ENCODE measurements at regions not wholly inside any gene's neighbourhood (a gene's known extent, or its start where the extent isn't known, plus 50 kb on each side); places are given as distances from the start of the nearest gene placed in this dataset.
"Not testable (repeated sequence)": the region's sequence is repeated elsewhere in the genome, so short reads cannot be mapped to it uniquely, and the experiment has no call there.

DNA sequence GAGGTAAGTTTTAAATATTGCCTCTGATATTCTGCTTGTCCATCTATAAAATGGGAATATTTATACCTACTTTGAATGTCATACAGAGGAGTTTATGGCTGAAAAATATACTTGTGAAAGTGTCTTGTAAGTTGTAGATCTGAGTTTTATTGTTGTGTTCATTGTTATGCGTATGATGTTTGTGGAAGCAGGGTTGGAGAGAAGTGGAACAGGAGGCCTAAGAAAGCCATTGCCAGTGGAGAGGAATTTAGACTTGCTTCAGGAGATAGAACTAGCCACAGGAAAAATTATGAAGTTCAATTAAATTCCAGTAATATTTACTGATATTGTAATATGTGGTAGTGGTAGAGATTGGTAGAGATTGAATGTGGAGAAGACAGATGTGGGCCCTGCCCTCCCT lies 491.9 kb upstream of the FANCL start:
- DNase-seq (ENCODE audit: low spot score) (no peak), ATAC-seq (no peak)

DNA sequence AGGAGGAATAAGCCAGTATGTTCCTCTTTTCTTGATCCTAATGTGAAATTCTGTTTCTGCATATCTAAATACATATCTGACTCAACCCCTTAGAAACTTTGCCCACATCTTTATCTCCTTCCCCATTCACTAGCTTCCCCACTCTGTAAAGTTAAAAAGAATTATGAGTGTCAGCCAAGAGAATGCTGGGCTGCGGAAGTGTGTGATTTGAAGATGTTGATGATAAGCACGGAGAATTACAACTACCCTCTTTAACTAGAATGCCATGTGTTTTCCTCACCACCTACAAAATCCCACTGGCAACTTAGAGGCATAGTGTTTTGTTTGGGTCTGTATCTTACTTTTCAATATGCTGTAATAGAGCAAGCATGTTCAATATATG lies 490.4 kb upstream of the FANCL start:
- no peak for ATAC-seq
- DNase-seq (ENCODE audit: low spot score) = no peak

DNA sequence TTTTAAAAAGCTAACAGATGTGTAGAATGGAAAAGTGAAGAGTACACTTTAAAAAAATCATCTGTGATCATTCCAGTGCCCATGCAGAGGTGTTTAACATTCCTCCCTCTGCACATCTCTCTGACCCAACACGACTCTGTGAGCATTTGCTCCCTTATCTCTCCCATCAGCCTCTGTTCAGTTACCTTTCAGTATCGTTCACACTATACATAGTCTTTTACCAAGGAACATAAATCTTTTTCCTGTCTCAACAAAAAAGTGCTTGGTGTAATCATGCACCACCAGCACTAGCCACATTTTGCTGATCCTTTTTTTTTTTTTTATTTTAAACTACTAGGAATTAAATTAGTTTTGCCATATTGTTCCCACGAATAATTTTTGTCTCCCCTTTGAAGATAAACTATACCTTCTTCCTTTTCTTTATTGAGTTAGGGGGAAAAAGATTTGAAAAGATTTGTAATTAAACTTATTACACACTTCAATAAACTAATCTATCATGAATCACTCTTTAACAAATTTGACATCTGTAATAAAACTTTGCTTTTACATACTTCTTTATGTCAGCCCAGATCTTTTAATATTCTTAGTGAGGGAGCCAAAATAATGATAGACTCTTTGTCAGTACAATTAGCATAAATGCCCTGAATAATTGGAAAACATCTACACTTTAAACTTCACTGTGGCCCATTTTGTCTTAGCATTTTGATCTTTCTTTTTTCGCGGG lies 489.8 kb upstream of the FANCL start:
- DNase-seq (ENCODE audit: low spot score) = no peak

DNA sequence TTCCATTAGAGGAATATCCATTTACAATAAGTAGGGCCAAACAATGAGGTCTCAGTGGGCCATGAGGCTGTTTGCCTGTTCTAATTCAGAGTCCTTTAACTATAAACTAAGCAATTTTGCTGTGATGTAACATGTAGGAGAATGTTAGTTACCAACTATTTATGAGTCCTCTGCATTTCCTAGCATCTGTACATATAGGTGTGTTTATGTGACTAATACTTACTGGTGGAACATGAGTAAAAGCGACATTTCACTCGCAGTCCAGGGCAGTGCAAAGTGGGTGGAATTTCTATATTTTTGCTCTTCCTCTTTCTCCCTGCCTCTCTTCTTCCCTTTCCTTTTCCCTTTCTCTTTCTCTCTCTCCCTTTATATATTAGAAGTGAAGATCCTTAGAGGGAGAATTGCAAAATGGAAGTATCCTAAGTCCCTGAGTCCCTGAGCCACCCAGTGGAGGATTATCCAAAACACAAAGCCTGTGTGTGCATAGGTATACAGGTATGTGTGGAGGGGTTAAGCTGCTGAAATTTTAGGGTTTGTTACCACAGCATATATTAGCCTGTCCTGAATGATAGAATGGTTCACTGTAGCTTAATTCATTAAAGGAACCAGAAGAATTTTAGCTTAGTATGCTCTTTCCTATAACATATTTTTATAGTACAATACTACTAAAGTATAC lies 487.0 kb upstream of the FANCL start:
- no peak for ATAC-seq
- DNase-seq (ENCODE audit: low spot score) = no peak

More for the DNA sequence above, 489.8 kb upstream of the FANCL start:
- no peak for ATAC-seq

DNA sequence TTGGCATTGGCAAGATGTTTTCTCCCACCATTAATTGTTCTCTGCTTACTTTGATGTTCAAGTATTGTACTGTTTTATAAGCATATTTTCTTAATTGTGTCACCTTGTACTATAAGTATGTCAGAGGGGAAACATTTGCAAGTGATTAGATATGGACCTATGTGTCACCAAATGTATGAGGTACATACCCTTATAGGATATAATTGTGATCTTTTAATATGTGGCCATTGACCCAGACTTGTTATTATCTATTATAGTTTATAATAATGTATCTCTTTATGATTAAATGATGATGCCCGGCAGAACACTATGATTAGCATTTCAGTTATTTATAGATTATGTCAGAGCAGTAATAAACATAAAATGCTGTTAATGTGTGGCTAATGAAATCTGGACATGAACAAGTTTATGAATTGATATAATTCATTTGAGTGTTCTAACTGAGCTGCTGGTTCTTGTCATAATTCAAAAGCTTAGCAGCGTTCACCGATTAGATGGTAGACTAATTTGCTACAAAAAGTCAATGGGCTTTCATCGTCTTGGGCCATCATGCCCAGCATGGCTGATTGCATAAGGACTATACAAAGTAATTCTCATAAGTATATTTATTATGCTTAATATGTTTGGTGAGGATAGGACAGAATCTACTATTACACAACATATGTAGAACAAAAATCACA lies 480.9 kb upstream of the FANCL start:
- ATAC-seq (no peak), DNase-seq (ENCODE audit: low spot score) (no peak)

DNA sequence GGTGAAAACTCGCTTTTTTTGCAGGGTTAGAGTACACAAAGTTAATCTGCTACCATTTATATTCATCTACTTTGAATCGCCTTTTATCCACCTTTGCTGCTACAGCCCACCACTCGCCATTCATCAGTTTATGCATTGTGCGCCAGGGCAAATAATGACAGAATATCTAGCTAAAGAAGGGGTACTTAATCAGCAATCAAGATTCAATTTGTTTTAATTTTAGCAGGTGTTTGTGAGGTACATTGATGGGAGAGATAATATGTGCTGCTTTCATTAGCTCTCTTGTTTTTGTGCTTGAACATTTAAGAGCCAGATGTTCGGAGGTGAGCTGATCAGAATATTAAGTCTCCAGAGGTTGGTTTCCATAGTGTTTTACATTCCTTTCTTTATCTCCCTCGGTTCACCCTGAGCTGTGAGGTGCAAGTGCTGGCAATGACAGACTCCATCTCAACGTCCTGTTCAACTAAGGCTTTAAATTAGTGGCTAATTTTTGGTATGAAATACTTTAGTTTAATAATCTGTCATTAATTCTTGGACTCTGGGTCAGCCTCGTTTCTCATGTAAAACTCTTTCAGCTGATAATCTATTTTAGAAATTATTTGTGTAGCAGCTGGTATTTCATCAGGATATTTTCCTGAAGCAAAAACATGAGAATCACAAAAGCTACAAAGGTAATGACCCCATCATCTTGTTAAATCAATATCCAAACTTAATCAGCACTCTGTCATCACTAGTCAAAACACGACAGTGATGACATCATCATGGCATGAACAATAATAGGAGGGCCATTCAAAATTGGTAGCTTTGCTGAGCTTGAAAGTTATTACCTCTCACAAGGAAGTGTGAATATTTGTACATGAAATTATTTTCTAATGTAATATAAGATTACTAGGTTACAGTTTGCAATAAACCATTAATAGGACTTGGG lies 479.9 kb upstream of the FANCL start:
- no peak for ATAC-seq
- DNase-seq (ENCODE audit: low spot score) = no peak

DNA sequence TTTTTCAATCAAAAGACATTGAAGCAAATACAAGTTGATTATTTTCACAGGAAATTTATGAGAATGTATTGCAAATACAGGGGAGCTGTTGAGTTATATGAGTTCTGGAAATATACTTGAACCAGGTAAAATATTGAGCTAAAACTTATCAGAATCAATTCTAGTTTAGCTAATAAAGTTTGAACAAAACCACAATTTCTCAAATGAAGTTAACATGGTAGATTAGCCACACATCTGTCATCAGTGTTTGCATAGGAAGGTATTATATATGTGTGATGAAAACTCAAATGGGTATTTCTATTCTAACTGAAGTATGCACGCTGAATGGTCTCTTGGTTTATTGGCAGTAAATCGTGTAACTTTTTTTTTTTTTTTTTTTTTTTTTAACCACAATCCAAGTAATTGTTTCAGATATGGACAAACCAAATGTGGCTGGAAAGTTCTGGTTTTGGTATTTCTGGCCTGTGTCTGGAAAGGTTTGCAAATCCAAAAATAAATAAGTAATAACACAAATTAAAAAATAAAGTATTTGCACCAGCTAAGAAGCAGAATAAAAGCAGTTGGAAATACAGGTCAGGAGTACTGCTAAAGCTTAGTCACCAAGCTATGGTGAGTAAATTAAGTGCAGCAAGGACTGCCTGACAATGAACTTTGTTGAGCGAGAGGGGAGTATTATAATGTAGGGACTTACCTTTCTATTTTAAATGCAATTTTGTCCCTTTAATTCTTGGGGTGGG lies 479.1 kb upstream of the FANCL start:
- DNase-seq (ENCODE audit: low spot score) (no peak), ATAC-seq (no peak)

DNA sequence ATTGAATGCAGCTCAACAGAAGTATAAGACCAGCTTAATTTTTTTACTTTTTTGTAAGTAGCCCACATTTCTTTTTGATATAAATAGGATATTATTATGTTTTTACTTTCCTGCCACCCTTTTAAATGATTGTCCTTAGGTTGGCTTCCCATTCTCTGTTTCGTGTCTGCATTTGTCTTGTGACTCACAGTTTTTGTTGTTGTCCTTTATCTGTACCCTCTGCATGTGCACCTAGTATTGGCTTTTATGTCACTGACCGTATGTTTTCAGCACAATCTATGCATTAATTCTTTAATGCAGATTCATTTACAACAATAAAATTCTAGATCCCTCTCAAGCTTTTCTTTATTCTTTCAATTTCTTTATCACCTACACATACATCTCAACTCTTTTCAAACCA lies 474.2 kb upstream of the FANCL start:
- ATAC-seq (no peak), DNase-seq (ENCODE audit: low spot score) (no peak)

DNA sequence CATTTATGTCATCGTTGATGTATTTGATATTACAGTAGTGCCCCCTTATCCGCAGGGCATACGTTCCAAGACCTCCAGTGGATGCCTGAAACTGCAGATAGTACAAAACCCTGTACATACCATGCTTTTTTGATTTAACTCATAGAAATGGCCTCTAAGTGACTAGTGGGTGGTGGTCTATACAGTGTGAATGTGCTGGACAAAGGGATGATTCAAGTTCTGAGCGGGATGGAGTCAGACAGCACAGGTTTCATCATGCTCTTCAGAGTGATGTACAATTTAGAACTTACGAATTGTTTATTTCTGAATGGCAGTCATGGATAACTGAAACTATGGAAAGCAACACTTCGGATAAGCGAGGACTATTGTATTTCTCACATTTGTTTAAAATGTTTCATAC lies 473.1 kb upstream of the FANCL start:
- no peak for ATAC-seq
- no peak for DNase-seq (ENCODE audit: low spot score)

DNA sequence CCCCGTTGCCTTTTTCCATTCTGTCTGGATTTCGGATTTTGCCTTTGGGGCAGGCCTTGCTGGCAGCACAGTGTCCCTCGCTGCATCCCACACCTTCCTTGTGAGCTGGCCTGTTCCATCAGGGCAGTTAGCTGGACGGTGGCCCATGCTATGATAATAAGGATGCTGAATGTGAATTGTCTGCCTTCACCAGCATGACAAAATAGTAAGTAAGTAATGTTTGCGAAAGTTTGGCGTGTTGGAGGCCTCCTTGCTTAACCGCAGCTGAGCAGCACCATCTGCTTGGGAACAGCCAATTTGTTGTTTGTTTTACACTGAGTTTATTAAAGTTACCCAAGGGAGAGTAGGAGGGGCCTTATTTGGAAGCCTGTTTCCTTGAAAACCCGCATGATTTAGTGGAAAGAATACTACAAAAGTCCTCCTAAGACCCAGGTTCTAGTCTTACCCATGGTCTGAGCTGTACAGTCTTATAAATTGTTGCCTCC lies 469.7 kb upstream of the FANCL start:
- no peak for DNase-seq (ENCODE audit: low spot score)

DNA sequence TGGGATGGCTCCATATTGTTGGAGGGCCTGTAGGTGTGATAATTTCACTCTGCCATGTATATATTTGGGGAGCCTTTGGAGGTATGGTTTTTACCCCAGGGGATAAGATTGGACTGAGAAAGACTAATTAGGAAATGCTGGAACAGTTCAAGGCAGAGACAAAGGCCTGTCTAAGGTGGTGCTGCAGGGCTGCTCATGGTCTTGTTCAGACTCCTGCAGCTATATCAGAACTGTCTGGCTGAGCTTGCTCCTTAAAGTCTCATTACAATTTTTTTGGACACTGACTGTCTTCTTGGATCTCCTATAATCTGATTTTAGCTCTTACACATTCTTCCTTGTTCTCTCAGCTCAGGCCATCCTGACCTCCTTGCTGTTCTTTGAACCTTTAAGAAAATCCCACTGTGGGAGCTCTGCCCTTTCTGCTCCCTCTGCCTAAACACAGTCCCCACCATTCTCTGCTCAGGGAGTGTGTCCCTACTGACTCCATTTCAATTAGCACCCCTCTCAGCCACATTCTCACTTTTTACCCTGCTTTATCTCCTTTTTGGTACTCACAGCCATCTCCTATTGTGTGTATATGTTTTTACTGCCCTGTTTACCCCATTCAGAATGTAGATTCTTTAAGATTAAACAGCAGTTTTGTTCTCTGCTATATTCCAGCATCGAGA lies 468.7 kb upstream of the FANCL start:
- no peak for DNase-seq (ENCODE audit: low spot score)
- no peak for ATAC-seq

More for the DNA sequence above, 469.7 kb upstream of the FANCL start:
- ATAC-seq = no peak

DNA sequence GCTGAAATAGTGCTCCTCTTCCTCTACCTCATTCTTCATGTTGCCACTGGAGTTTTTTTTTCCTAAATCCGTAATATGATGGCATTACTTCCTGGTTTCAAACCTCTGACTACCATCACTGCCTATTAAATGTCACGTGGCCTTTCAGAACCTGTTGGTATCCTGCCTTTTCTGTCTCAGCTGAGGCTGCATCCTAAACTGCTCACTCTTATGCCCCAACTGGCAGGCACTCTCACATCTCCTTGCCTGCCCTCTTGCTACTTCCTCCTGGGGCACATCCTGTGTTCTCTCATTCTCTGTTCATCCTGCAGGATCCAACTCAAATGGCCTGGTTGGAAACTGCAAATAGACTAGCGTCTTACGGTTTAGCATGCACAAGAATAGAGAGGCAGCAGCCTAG lies 468.1 kb upstream of the FANCL start:
- DNase-seq (ENCODE audit: low spot score) (no peak), ATAC-seq (no peak)

DNA sequence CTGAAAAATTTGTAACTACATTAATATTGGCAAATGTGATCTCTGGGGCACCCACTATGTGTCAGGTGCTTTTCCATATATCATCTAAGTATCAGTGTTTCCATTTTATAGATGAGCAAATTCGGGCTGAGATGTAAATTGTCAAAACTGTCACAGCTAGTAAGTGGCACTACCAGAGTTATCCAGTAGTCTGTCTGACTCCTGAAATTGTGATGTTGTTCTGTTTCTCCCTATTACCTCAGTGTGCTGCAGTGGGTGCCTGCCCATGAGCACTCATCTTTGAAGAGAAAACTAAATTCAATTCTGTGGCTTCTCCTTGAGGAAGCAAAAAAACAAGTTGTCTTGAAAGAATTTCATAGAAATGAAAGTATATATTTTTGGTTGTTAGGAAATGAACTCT lies 467.4 kb upstream of the FANCL start:
- no peak for ATAC-seq
- no peak for DNase-seq (ENCODE audit: low spot score)

DNA sequence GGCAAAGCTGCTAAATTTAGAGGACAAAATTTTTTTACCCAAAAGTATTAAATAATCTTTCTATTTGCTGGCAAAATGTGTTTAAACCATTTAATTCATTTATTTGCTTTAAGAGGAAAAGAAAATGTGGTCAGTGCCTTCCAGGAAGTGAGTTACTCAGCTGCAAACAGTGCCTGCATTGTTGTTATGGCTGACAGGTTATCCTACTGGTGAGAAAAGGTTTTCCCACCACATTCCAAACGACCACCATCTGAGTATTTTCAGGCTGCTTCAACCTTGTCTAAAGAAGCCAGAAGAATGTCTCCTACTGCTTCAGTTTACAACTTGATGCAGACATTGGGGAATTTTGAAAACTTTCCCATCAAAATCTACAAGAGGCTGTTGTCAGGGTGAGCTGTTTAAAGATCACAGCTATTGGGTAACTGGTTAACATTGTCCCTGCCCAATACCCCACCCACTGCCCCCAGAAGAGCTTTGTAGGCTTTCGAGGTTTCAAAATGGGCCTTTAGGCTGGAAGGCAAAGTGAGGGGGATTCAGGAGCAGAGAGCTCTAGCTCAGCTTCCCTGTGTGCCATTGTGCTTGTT lies 461.3 kb upstream of the FANCL start:
- DNase-seq (ENCODE audit: low spot score) = no peak
- no peak for ATAC-seq

DNA sequence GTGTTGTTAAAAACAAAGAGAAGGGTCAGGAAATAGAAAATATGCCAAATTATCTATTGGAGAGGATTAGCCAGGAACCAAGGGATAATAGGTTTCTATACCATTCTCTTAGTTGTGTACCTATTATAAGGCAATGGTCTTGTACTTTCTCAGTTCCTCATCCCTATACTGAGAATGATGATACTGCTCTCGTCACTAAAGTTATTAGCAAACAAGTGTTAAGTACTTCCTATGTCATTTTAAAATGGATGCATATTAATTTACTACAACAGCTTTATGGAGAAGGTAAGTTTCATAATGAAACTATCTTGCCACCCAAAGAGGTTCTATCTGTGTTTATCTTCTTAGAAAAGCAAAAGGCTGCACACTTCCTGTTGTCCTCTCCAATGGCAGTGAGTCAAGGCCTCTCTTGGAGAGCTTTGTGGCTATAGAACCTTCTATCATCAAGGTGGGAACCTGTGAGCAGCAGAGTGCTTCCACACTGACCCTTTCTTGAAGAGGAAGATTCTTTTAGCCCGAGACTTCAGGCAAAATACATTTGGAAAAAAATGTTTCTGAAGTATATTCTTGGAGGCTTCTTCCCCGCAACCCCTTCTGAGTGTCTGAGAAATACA lies 460.7 kb upstream of the FANCL start:
- no peak for DNase-seq (ENCODE audit: low spot score)
- ATAC-seq = no peak

DNA sequence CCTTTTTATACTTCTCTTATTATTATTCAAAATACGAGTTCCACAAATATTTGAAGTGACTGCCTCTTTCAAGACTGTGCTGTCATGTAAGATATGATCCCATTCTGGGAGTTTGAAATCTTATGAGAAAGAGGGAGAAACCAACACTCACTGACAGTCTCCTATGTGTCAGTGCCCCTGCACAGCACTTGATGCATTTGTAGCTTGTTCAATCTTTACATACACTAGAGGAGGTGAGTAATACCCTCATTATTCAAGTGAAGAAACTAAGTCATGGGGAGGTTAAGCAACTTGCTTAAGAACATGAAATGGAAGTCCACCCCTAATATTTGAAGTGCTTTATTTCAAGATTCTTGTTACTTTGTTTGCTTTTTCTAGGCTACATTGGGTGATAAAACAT lies 459.5 kb upstream of the FANCL start:
- DNase-seq (ENCODE audit: low spot score) = no peak
- ATAC-seq = no peak

DNA sequence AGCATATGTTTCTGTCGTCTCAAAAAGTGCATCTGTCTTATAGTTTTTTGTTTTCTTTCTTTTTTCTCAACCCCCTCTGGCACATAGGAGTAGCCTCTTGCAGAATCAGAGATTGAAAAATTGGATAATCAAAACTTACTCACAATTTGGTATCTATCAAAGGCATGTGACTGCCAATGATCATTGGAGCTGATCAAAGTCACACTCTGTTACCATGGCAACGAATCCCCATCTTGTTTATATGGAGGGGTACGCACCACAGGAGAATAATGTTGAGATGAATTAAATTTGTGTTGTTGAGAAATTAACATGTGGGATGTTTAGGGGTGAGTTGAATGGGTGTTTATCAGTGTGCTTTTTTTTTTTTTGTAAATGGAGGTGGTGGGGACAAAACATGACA lies 458.3 kb upstream of the FANCL start:
- DNase-seq (ENCODE audit: low spot score) = no peak
- no peak for ATAC-seq

DNA sequence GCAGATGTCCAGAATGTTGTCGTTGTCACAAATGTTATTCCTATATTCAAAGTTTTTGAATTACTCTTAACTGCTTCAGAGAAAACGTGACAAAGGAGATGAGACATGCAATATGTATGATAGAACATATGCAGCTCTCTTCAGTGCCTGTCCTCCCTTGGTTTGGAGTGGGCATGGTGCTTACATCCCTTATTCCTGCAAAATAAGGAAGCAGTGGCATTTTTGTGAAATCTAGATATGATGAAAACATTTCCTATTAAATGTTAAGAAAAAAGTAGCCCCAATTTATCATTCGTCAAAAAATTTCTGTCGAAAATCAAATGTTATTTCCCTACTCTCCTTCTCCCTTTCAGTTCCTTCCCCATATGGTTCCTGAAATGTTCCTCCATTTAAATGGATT lies 457.5 kb upstream of the FANCL start:
- DNase-seq (ENCODE audit: low spot score) (no peak), ATAC-seq (no peak)

DNA sequence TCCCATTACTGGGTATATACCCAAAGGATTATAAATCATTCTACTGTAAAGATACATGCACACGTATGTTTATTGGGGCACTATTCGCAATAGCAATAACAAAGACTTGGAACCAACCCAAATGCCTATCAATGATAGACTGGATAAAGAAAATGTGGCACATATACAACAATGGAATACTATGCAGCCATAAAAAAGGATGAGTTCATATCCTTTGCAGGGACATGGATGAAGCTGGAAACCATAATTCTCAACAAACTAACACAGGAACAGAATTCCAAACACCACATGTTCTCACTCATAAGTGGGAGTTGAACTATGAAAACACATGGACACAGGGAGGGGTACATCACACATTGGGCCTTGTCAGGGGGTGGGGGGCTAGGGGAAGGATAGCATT lies 453.0 kb upstream of the FANCL start:
- ATAC-seq = not testable (repeated sequence)

More for the DNA sequence above, 453.0 kb upstream of the FANCL start:
- DNase-seq (ENCODE audit: low spot score) = not testable (repeated sequence)

Measured in left lobe of liver (tissue), 2 donors.